HG03342 (cell line): ENCODE measurements at regions not wholly inside any gene's neighbourhood (a gene's known extent, or its start where the extent isn't known, plus 50 kb on each side); places are given as distances from the start of the nearest gene placed in this dataset.

Source experiments
- ATAC-seq: cut with Tn5 transposase; IDR thresholded peaks from one replicate; pipeline ENCODE4 v1.9.1; 2021; ENCODE audit warnings: mild to moderate bottlenecking, moderate library complexity; ENCODE audit not compliant: unreplicated experiment

GRCh38 chr1:116261227-116261626 lies 111.8 kb upstream of the ATP1A1 start:
- ATAC-seq: no peak

- ATAC-seq: no peak
Measured at GRCh38 chr1:116262207-116262994, 110.6 kb upstream of the ATP1A1 start.

GRCh38 chr1:116262995-116263385 lies 110.1 kb upstream of the ATP1A1 start:
- no peak for ATAC-seq

GRCh38 chr1:116265931-116266863 lies 106.8 kb upstream of the ATP1A1 start:
- no peak for ATAC-seq

GRCh38 chr1:116266864-116267212 lies 106.2 kb upstream of the ATP1A1 start:
- ATAC-seq: no peak

- ATAC-seq: no peak
Measured at GRCh38 chr1:116268211-116268610, 104.8 kb upstream of the ATP1A1 start.

- ATAC-seq: no peak
Measured at GRCh38 chr1:116270316-116271057, 102.6 kb upstream of the ATP1A1 start.

GRCh38 chr1:116273042-116273783 lies 99.8 kb upstream of the ATP1A1 start:
- ATAC-seq: no peak

GRCh38 chr1:116276532-116276931 lies 96.5 kb upstream of the ATP1A1 start:
- ATAC-seq: no peak

- no peak for ATAC-seq
Measured at GRCh38 chr1:116277840-116278540, 95.1 kb upstream of the ATP1A1 start.

- ATAC-seq: no peak
Measured at GRCh38 chr1:116278541-116278866, 94.5 kb upstream of the ATP1A1 start.

- ATAC-seq: no peak
Measured at GRCh38 chr1:116279715-116280114, 93.3 kb upstream of the ATP1A1 start.

GRCh38 chr1:116284819-116285390 lies 88.1 kb upstream of the ATP1A1 start:
- no peak for ATAC-seq

GRCh38 chr1:116286541-116286971 lies 86.5 kb upstream of the ATP1A1 start:
- ATAC-seq: no peak

- ATAC-seq: no peak
Measured at GRCh38 chr1:116287341-116288200, 85.5 kb upstream of the ATP1A1 start.

- peak; percentile 92 for ATAC-seq
Measured at GRCh38 chr1:116288201-116288598, 84.8 kb upstream of the ATP1A1 start.

GRCh38 chr1:116289193-116289592 lies 83.9 kb upstream of the ATP1A1 start:
- no peak for ATAC-seq

- no peak for ATAC-seq
Measured at GRCh38 chr1:116290085-116290705, 82.8 kb upstream of the ATP1A1 start.
